ENCODE measurements at regions not wholly inside any gene's neighbourhood (a gene's known extent, or its start where the extent isn't known, plus 50 kb on each side); places are given as distances from the start of the nearest gene placed in this dataset.

GRCh38 chr20:57055345-57055744 lies 211.1 kb downstream of the BMP7 start:
- no peak for TF ChIP-seq EP300 (IDR thresholded peaks at IDR 0.05)
- TF ChIP-seq CTCF (IDR thresholded peaks at IDR 0.05), result no peak
- TF ChIP-seq POLR2A (IDR thresholded peaks at IDR 0.05), result no peak
